IPS DF 6.9 (cell line): ENCODE measurements at regions not wholly inside any gene's neighbourhood (a gene's known extent, or its start where the extent isn't known, plus 50 kb on each side); places are given as distances from the start of the nearest gene placed in this dataset.
"Not testable (repeated sequence)": the region's sequence is repeated elsewhere in the genome, so short reads cannot be mapped to it uniquely, and the experiment has no call there.

Source experiments
- DNase-seq: peaks from one replicate; pipeline ENCODE4 v3.0.0-alpha.2; 2013; ENCODE audit warnings: low read depth, low spot score
- H3K27ac ChIP-seq: one replicate; pipeline ENCODE4 v1.5.1; 2013; ENCODE audit warnings: low read length, control low read depth
- H3K27me3 ChIP-seq: 2 replicates; pipeline ENCODE4 v1.6.1; 2013; ENCODE audit warnings: mild to moderate bottlenecking, low read length; ENCODE audit not compliant: control insufficient read depth, insufficient read depth
- H3K36me3 ChIP-seq: 2 replicates; pipeline ENCODE4 v1.6.1; 2013; ENCODE audit warnings: low read length; ENCODE audit not compliant: control insufficient read depth, insufficient read depth
- H3K4me1 ChIP-seq: 2 replicates; pipeline ENCODE4 v1.6.1; 2013; ENCODE audit warnings: low read length; ENCODE audit not compliant: control insufficient read depth, insufficient read depth
- H3K4me3 ChIP-seq: 2 replicates; pipeline ENCODE4 v1.5.1; 2013; ENCODE audit warnings: mild to moderate bottlenecking, low read length
- H3K9me3 ChIP-seq: 2 replicates; pipeline ENCODE4 v1.6.1; 2013; ENCODE audit warnings: low read length, inconsistent platforms; ENCODE audit not compliant: control insufficient read depth, insufficient read depth
- WGBS: extraction: QIAGEN DNeasy Blood & Tissue Kit; methylation state at CpG from one replicate; pipeline ENCODE4 v1.1.7; 2013; ENCODE audit warnings: mixed read lengths, missing lambda C conversion rate; ENCODE audit not compliant: insufficient read length, insufficient coverage; 5-methylcytosine and 5-hydroxymethylcytosine counted together

DNA sequence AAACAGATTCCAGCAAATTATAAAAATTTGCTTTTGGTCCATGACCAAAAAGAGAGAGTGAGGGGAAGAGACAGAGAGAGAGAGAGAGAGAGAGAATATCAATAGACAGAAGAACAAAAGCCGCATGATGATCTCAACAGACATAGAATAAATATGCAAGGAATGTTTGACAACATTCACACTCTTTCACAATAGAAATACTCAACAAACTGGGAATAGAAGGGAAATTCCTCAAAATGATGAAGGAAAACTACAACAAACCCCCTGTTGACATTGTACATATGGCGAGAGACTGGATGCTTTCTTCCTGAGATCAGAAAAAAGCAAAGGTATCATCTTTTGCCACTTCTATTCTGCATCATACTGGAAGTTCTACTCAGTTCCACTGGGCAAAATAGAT is 309.7 kb downstream of the RAD51AP2 start:
- H3K9me3 ChIP-seq = no peaks in the 10 kb centered on the region
- WGBS = no CpG with 5 or more reads among the region's 2 CpGs
- no peaks in the 10 kb centered on the region for H3K36me3 ChIP-seq
- H3K27me3 ChIP-seq = no peaks in the 10 kb centered on the region
- no peak overlapping the region for H3K27ac ChIP-seq
- H3K4me1 ChIP-seq = no peaks in the 10 kb centered on the region
- DNase-seq = no peak
- no peak overlapping the region for H3K4me3 ChIP-seq

DNA sequence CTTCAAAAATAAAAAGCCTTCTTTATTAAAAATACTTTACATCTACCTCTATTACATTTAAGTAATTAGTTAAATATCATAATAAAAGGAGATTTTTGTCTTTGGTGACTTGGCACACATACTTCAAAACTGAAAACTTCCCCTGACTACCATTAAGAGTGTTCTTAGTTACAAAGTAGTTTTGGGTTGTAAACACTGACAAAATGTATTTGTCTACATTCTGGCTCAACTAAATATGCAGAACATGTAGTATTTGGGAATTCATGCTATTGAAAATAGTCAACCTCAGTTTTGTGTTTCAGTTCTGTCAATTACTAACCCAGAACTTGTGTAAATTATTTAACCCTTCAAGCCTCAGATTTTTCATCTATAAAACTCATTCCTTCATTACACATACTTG is 311.5 kb downstream of the RAD51AP2 start:
- H3K27me3 ChIP-seq = no peaks in the 10 kb centered on the region
- no peak for DNase-seq
- no peak overlapping the region for H3K4me3 ChIP-seq
- H3K4me1 ChIP-seq = no peaks in the 10 kb centered on the region
- H3K27ac ChIP-seq = no peak overlapping the region
- no peaks in the 10 kb centered on the region for H3K9me3 ChIP-seq
- H3K36me3 ChIP-seq = no peaks in the 10 kb centered on the region

- WGBS = no CpG with 5 or more reads among the region's 1 CpG
Measured at GRCh38 chr2:17204214-17204613, 314.0 kb downstream of the RAD51AP2 start.

DNA sequence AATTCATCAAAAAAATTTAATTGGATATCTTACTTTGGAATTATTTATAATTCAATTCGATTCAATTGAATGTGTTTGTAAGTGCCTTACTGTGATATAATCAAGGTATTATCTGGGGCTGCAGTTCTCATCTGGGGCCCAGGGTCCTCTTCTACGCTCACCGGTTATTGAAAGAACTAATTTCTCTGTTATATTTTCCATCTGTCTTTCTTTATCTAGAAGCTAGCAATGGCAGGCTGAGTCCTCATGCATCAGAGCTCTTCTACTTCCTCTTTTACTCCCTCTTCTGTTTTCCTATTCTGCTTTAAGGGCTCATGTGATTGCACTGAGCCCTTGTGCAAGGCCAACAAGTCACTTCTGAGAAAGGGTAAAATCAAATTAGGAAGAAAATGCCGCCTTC is 315.6 kb downstream of the RAD51AP2 start:
- H3K27ac ChIP-seq, H3K36me3 ChIP-seq, H3K4me3 ChIP-seq, DNase-seq, H3K4me1 ChIP-seq, H3K9me3 ChIP-seq, H3K27me3 ChIP-seq: not testable (repeated sequence)
- no CpG with 5 or more reads among the region's 4 CpGs for WGBS

More at GRCh38 chr2:17204214-17204613, 314.0 kb downstream of the RAD51AP2 start:
- DNase-seq, H3K4me3 ChIP-seq, H3K4me1 ChIP-seq, H3K36me3 ChIP-seq, H3K9me3 ChIP-seq, H3K27ac ChIP-seq, H3K27me3 ChIP-seq: not testable (repeated sequence)

DNA sequence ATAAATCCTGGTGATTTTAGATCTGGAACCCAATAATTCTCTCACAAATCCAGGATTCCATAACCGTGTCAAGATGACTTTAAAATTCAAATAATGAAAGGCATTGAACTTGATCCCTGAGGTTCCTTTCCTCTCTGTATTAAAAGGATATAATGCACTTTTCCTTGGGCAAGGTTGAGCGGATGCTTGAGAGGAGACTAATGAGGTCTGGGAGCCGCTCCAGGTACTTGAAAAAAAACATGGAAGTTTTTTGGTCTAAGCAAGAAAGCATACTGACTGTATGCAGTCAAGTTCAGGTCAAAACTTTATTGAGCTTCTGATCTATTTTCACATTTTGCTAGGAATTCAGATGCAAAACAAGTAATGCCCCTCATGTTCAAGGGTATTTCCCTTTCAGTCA is 318.5 kb downstream of the RAD51AP2 start:
- no peak for DNase-seq
- no peaks in the 10 kb centered on the region for H3K4me1 ChIP-seq
- no CpG with 5 or more reads among the region's 3 CpGs for WGBS
- no peaks in the 10 kb centered on the region for H3K36me3 ChIP-seq
- H3K27ac ChIP-seq = no peak overlapping the region
- no peaks in the 10 kb centered on the region for H3K9me3 ChIP-seq
- H3K27me3 ChIP-seq = no peaks in the 10 kb centered on the region
- H3K4me3 ChIP-seq = no peak overlapping the region

- H3K27ac ChIP-seq = no peak overlapping the region
Measured at GRCh38 chr2:17196380-17196779, 321.9 kb downstream of the RAD51AP2 start.

DNA sequence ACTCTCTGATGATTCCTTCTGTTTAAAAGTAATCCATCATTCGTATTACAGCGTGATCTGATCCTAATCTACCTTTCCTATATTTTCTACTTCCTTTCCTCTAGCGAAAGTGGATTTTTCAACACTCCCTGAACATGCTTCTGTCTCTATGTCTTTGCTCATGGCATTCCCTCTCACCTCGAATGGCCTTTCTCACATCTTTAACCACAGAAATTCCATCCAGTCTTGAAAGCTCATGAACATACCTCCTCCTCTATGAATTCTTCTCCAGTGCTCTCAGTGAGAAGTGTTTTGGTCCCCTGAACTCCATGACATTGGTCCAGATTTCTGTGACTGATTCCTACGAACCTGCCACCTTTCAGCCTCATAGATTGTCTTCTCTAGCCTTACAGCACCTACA is 323.2 kb downstream of the RAD51AP2 start:
- Histone ChIP-seq H3K27ac (no peak overlapping the region), H3K36me3 (no peaks in the 10 kb centered on the region), H3K9me3 (no peaks in the 10 kb centered on the region), H3K4me3 (no peak overlapping the region), H3K4me1 (no peaks in the 10 kb centered on the region), H3K27me3 (no peaks in the 10 kb centered on the region)
- WGBS = 100% methylated on average over 2 of the region's 5 CpGs
- DNase-seq = no peak

More at GRCh38 chr2:17196380-17196779, 321.9 kb downstream of the RAD51AP2 start:
- Histone ChIP-seq H3K27me3 (no peaks in the 10 kb centered on the region), H3K36me3 (no peaks in the 10 kb centered on the region), H3K4me1 (no peaks in the 10 kb centered on the region), H3K9me3 (no peaks in the 10 kb centered on the region), H3K4me3 (no peak overlapping the region)
- no peak for DNase-seq
- WGBS = no CpG with 5 or more reads among the region's 3 CpGs

- Histone ChIP-seq H3K9me3 (no peaks in the 10 kb centered on the region), H3K27me3 (no peaks in the 10 kb centered on the region), H3K27ac (no peak overlapping the region), H3K4me1 (no peaks in the 10 kb centered on the region), H3K36me3 (no peaks in the 10 kb centered on the region), H3K4me3 (no peak overlapping the region)
- no CpG with 5 or more reads among the region's 9 CpGs for WGBS
- no peak for DNase-seq
Measured at GRCh38 chr2:17194083-17194482, 324.2 kb downstream of the RAD51AP2 start.

GRCh38 chr2:17193433-17193890 is 324.8 kb downstream of the RAD51AP2 start:
- no CpG with 5 or more reads among the region's 32 CpGs for WGBS
- not testable (repeated sequence) for H3K36me3 ChIP-seq, H3K4me3 ChIP-seq, H3K27ac ChIP-seq, H3K9me3 ChIP-seq, H3K27me3 ChIP-seq, H3K4me1 ChIP-seq, DNase-seq

DNA sequence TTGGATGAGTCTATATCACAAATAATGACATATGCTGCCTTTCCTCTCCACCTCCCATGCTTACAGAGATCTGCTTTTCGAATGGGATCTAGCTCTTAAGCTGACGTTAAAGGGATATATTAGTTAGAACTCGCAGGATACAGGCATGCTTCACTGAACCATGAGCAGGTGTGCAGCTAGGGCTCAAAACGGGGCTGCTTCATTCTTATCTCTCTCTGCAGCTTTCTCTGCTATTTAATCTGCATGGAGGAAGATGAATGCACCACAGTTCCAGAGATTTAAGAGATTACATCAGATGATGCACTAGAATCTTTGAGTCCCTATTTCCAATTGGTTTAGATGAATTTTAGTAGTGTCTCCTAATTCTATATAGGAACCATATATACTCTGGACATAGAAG is 327.0 kb downstream of the RAD51AP2 start:
- no peak for DNase-seq
- WGBS = no CpG with 5 or more reads among the region's 4 CpGs
- no peaks in the 10 kb centered on the region for H3K4me1 ChIP-seq
- no peak overlapping the region for H3K27ac ChIP-seq
- H3K9me3 ChIP-seq = no peaks in the 10 kb centered on the region
- H3K4me3 ChIP-seq = no peak overlapping the region
- no peaks in the 10 kb centered on the region for H3K27me3 ChIP-seq
- no peaks in the 10 kb centered on the region for H3K36me3 ChIP-seq

GRCh38 chr2:17190527-17190926 is 327.7 kb downstream of the RAD51AP2 start:
- no CpG with 5 or more reads among the region's 4 CpGs for WGBS
- H3K27ac ChIP-seq = no peak overlapping the region
- no peaks in the 10 kb centered on the region for H3K4me1 ChIP-seq
- DNase-seq = no peak
- no peaks in the 10 kb centered on the region for H3K27me3 ChIP-seq
- H3K36me3 ChIP-seq = no peaks in the 10 kb centered on the region
- H3K9me3 ChIP-seq = no peaks in the 10 kb centered on the region
- no peak overlapping the region for H3K4me3 ChIP-seq
